Trophoblast cell (in vitro differentiated cells and primary cell): ENCODE measurements at regions not wholly inside any gene's neighbourhood (a gene's known extent, or its start where the extent isn't known, plus 50 kb on each side); places are given as distances from the start of the nearest gene placed in this dataset.

Source experiments
- DNase-seq, 2 donors: peaks; one replicate each; pipeline ENCODE4 v3.0.0-alpha.2; 2016
- H2AFZ ChIP-seq: 2 replicates; pipeline ENCODE4 v1.6.1; 2013; ENCODE audit warnings: low read length, moderate library complexity, mild to moderate bottlenecking; ENCODE audit not compliant: insufficient read depth, poor library complexity
- H2AK5ac ChIP-seq: 2 replicates; pipeline ENCODE4 v1.6.1; 2013; ENCODE audit warnings: mild to moderate bottlenecking, low read length
- H2BK120ac ChIP-seq: 2 replicates; pipeline ENCODE4 v1.6.1; 2013; ENCODE audit warnings: low read length, mild to moderate bottlenecking, moderate library complexity; ENCODE audit not compliant: insufficient read depth, poor library complexity
- H2BK12ac ChIP-seq: 2 replicates; pipeline ENCODE4 v1.6.1; 2013; ENCODE audit warnings: mild to moderate bottlenecking, low read length, moderate library complexity
- H2BK5ac ChIP-seq: 2 replicates; pipeline ENCODE4 v1.6.1; 2013; ENCODE audit warnings: low read length, low read depth, moderate library complexity, mild to moderate bottlenecking; ENCODE audit not compliant: poor library complexity
- H3K14ac ChIP-seq: 2 replicates; pipeline ENCODE4 v1.6.1; 2013; ENCODE audit warnings: mild to moderate bottlenecking, low read length
- H3K18ac ChIP-seq: 2 replicates; pipeline ENCODE4 v1.6.1; 2013; ENCODE audit warnings: mild to moderate bottlenecking, low read length
- H3K23ac ChIP-seq: 2 replicates; pipeline ENCODE4 v1.6.1; 2013; ENCODE audit warnings: low read length
- H3K27ac ChIP-seq: 2 replicates; pipeline ENCODE4 v1.5.1; 2013; ENCODE audit warnings: low read depth, mild to moderate bottlenecking, inconsistent platforms, low read length, moderate library complexity
- H3K27me3 ChIP-seq: 2 replicates; pipeline ENCODE4 v1.6.1; 2013; ENCODE audit warnings: inconsistent platforms, mild to moderate bottlenecking, low read length, moderate library complexity; ENCODE audit not compliant: insufficient read depth
- H3K36me3 ChIP-seq, 2 experiments: 1 replicate in 1 of 2; 2 replicates in 1 of 2; pipeline ENCODE4 v1.6.1; 2013; ENCODE audit warnings: low read length in 2 of 2, mild to moderate bottlenecking in 2 of 2, moderate library complexity in 1 of 2; ENCODE audit not compliant: insufficient read depth in 2 of 2, control insufficient read depth in 1 of 2
- H3K4ac ChIP-seq: 2 replicates; pipeline ENCODE4 v1.6.1; 2013; ENCODE audit warnings: low read depth, mild to moderate bottlenecking, low read length, moderate library complexity
- H3K4me1 ChIP-seq, 2 experiments: 1 replicate in 1 of 2; 2 replicates in 1 of 2; pipeline ENCODE4 v1.6.1; 2013; ENCODE audit warnings: low read length in 2 of 2, mild to moderate bottlenecking in 2 of 2, moderate library complexity in 1 of 2; ENCODE audit not compliant: insufficient read depth in 2 of 2, control insufficient read depth in 1 of 2
- H3K4me2 ChIP-seq: 2 replicates; pipeline ENCODE4 v1.6.1; 2013; ENCODE audit warnings: inconsistent platforms, mild to moderate bottlenecking, low read length, moderate library complexity
- H3K4me3 ChIP-seq: 2 replicates; pipeline ENCODE4 v1.5.1; 2013; ENCODE audit warnings: mild to moderate bottlenecking, low read depth, low read length, inconsistent platforms
- H3K79me1 ChIP-seq: one replicate; pipeline ENCODE4 v1.6.1; 2013; ENCODE audit warnings: low read length
- H3K79me2 ChIP-seq: 2 replicates; pipeline ENCODE4 v1.6.1; 2013; ENCODE audit warnings: low read length, mild to moderate bottlenecking; ENCODE audit not compliant: control insufficient read depth, insufficient read depth, poor library complexity
- H3K9ac ChIP-seq: 2 replicates; pipeline ENCODE4 v1.6.1; 2013; ENCODE audit warnings: mild to moderate bottlenecking, low read length
- H3K9me3 ChIP-seq: 2 replicates; pipeline ENCODE4 v1.6.1; 2013; ENCODE audit warnings: low read depth, mild to moderate bottlenecking, control low read depth, inconsistent platforms, low read length; ENCODE audit not compliant: insufficient read depth
- H4K12ac ChIP-seq: 2 replicates; pipeline ENCODE4 v1.6.1; 2013; ENCODE audit warnings: low read depth, mild to moderate bottlenecking, low read length, moderate library complexity
- H4K8ac ChIP-seq: 2 replicates; pipeline ENCODE4 v1.6.1; 2013; ENCODE audit warnings: low read depth, mild to moderate bottlenecking, low read length, moderate library complexity
- H4K91ac ChIP-seq: one replicate; pipeline ENCODE4 v1.6.1; 2013; ENCODE audit warnings: low read depth, mild to moderate bottlenecking, low read length, moderate library complexity
- WGBS: extraction: QIAGEN DNeasy Blood & Tissue Kit; methylation state at CpG from one replicate; pipeline ENCODE4 v1.1.7; 2013; ENCODE audit warnings: missing lambda C conversion rate; ENCODE audit not compliant: insufficient read length, insufficient coverage; ENCODE audit errors: extremely low coverage; 5-methylcytosine and 5-hydroxymethylcytosine counted together

DNA sequence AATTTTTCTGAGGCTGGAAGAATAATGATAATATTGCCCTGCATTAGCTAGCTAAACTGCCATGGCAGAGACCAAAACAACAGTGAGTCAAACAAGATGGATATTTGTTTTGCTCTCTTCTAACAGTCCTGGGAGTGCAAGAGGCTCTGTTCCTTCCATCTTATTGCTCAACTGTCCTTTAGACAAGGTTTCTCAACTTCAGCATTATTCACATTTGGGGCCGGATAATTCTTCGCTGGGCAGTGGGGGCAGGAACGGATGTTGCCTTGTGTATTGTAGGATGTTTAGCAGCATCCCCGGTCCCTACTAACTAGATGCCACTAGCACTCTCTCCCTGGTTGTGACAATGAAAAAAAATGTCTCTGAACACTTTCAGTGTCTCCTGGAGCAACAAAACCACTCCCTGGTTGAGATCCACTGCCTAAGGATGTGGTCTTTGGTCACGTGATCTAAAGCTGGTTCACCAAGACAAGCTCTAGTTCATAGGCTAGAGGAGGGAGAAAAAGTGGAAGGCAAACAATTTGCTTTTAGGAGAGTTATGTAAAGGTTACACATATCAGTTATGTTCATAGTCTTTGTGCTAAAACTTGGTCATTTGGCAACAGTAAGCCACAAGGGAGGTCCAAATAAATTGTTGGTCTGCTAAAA is 144.4 kb downstream of the PCTP start:
- H3K4me3 ChIP-seq = no peak overlapping the region
- no CpG with 5 or more reads among the region's 5 CpGs for WGBS
- H2BK12ac ChIP-seq = no peak overlapping the region
- H3K79me2 ChIP-seq = no peaks in the 10 kb centered on the region
- no peak overlapping the region for H3K27ac ChIP-seq
- no peak overlapping the region for H3K4me2 ChIP-seq
- no peak overlapping the region for H3K9ac ChIP-seq
- no peak overlapping the region for H2BK5ac ChIP-seq
- H3K4ac ChIP-seq = no peak overlapping the region
- H4K8ac ChIP-seq = no peak overlapping the region
- no peaks in the 10 kb centered on the region for H3K79me1 ChIP-seq
- no peaks in the 10 kb centered on the region for H3K4me1 ChIP-seq
- no peak overlapping the region for H4K12ac ChIP-seq
- no peak overlapping the region for H3K18ac ChIP-seq
- H2BK120ac ChIP-seq = no peak overlapping the region
- no peak overlapping the region for H2AFZ ChIP-seq
- H2AK5ac ChIP-seq = no peak overlapping the region
- H3K27me3 ChIP-seq = no peaks in the 10 kb centered on the region
- no peak overlapping the region for H4K91ac ChIP-seq
- no peak overlapping the region for H3K23ac ChIP-seq
- H3K14ac ChIP-seq = no peak overlapping the region
- H3K36me3 ChIP-seq = no peaks in the 10 kb centered on the region
- DNase-seq = no peak
- H3K9me3 ChIP-seq = no peaks in the 10 kb centered on the region

DNA sequence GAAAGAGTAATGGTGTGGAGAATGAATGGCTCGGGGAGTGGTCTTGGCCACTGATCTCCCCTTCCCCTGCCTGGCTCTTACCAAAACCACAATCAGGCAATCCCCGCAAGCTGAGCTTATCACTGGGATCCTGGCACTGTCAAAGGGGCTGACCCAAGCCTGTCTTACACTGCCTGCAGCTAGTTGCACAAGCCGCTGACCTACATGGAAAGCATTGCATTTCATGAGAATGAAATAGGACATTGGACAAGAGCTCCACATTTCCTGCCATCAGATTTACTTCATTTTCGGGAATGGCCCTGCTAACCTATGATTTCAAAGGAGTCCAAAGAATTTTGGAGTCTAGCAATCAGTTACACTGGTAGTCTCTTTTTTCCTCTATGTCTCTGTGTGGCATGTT is 146.4 kb downstream of the PCTP start:
- Histone ChIP-seq H2BK120ac (no peak overlapping the region), H3K23ac (no peak overlapping the region), H2AK5ac (no peak overlapping the region), H4K12ac (no peak overlapping the region), H3K36me3 (no peaks in the 10 kb centered on the region), H2AFZ (no peak overlapping the region), H3K4me3 (no peak overlapping the region), H3K9ac (no peak overlapping the region), H2BK12ac (no peak overlapping the region), H3K27ac (no peak overlapping the region), H3K18ac (no peak overlapping the region), H3K27me3 (no peaks in the 10 kb centered on the region), H3K9me3 (no peaks in the 10 kb centered on the region), H3K4me1 (no peaks in the 10 kb centered on the region), H2BK5ac (no peak overlapping the region), H3K79me1 (no peaks in the 10 kb centered on the region), H3K4ac (no peak overlapping the region), H4K91ac (no peak overlapping the region), H3K4me2 (no peak overlapping the region), H3K14ac (no peak overlapping the region), H3K79me2 (no peaks in the 10 kb centered on the region), H4K8ac (no peak overlapping the region)
- no CpG with 5 or more reads among the region's 4 CpGs for WGBS
- peak in 1 of 2 donors; percentile 1 for DNase-seq

DNA sequence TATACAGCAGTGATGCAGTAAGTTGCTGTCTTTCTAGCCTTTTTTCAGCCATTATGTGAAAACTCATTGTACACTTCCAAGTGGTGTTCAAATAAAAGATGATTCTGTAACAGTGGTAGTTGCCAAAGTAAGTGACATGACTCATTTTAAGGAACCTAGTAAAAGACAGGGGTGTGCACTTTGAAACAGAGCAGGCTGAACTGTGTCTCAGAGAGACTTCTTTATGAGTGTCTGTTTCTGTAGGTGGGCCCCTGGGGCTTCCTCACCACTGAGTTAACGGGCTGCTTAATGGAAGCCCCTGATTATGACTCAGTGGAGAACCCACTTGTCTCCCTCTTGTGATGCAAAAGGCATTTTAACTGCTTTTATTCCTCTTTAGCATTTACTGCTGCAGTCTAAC is 147.3 kb downstream of the PCTP start:
- no peaks in the 10 kb centered on the region for H3K36me3 ChIP-seq
- no CpG with 5 or more reads among the region's 1 CpG for WGBS
- no peaks in the 10 kb centered on the region for H3K27me3 ChIP-seq
- no peak overlapping the region for H3K4me3 ChIP-seq
- H2BK5ac ChIP-seq = no peak overlapping the region
- H2AK5ac ChIP-seq = no peak overlapping the region
- no peak overlapping the region for H2BK12ac ChIP-seq
- no peaks in the 10 kb centered on the region for H3K9me3 ChIP-seq
- H3K23ac ChIP-seq = no peak overlapping the region
- no peak overlapping the region for H3K9ac ChIP-seq
- H2BK120ac ChIP-seq = no peak overlapping the region
- no peak overlapping the region for H4K91ac ChIP-seq
- no peak overlapping the region for H3K27ac ChIP-seq
- H3K18ac ChIP-seq = no peak overlapping the region
- no peak overlapping the region for H3K4me2 ChIP-seq
- DNase-seq = no peak
- H3K14ac ChIP-seq = no peak overlapping the region
- no peaks in the 10 kb centered on the region for H3K4me1 ChIP-seq
- no peak overlapping the region for H2AFZ ChIP-seq
- no peaks in the 10 kb centered on the region for H3K79me2 ChIP-seq
- no peak overlapping the region for H4K8ac ChIP-seq
- no peak overlapping the region for H4K12ac ChIP-seq
- no peaks in the 10 kb centered on the region for H3K79me1 ChIP-seq
- H3K4ac ChIP-seq = no peak overlapping the region

DNA sequence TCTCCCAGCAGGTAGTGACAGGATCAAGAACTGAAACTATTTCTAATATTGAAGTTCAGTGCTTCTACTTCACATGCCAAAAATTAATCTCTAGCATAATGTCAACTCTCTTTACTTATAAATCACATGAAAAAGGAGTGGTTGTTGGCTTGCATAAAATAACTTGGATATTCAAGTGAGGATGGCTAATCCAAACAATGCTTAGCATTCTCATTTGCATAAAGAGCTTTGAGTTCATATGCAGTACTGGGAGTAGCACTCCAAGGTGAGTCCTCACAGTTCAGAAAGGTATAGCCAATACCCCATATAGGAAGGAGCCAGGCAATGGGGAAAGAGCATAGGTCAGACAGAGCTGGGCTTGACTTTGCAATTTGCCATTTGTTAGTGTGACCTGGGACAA is 149.3 kb downstream of the PCTP start:
- Histone ChIP-seq H4K8ac (no peak overlapping the region), H3K79me2 (no peaks in the 10 kb centered on the region), H3K23ac (no peak overlapping the region), H3K79me1 (no peaks in the 10 kb centered on the region), H3K9me3 (no peaks in the 10 kb centered on the region), H2AFZ (no peak overlapping the region), H3K27me3 (no peaks in the 10 kb centered on the region), H4K91ac (no peak overlapping the region), H2AK5ac (no peak overlapping the region), H3K4ac (no peak overlapping the region), H3K4me1 (no peaks in the 10 kb centered on the region), H2BK120ac (no peak overlapping the region), H2BK5ac (no peak overlapping the region), H3K9ac (no peak overlapping the region), H3K18ac (no peak overlapping the region), H3K36me3 (no peaks in the 10 kb centered on the region), H3K27ac (no peak overlapping the region), H3K4me3 (no peak overlapping the region), H3K14ac (no peak overlapping the region), H2BK12ac (no peak overlapping the region), H4K12ac (no peak overlapping the region), H3K4me2 (no peak overlapping the region)
- no peak for DNase-seq
